ENCODE measurements at regions not wholly inside any gene's neighbourhood (a gene's known extent, or its start where the extent isn't known, plus 50 kb on each side); places are given as distances from the start of the nearest gene placed in this dataset.

DNA sequence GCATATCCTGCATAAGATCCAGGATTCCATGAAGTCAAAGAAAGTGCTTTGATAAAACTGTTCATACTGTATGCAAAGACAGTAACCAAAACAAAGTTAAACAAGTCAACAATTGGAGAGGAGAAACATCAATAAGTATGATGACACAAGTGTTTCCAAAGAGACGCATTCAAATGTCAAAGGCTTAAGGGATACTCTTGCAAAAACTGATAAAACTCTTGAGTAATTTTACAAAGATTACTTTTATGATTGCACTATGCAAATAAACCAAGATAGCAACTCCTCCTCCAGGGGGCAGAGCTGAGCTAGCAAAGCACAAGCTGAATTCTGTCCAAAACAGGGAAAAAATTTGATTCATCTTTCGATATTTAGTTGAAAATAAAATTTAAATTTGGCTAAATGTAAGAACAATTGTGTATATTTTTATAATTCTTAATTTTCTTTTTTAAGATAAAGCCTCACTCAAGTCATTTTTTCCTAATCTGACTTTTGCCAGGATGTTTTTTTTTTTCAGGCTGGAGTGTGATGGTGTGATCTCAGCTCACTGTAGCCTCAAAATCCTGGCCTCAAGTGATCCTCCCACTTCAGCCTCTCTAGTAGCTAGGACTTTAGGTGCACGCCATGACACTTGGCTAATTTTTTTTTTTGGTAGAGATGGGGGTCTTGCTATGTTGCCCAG lies 84.0 kb downstream of the MZT1 start:
- 60 to 71% (median 62%) methylated on average over 3 of the region's 3 CpGs for WGBS, 3 donors
- TF ChIP-seq, protein P1, sequence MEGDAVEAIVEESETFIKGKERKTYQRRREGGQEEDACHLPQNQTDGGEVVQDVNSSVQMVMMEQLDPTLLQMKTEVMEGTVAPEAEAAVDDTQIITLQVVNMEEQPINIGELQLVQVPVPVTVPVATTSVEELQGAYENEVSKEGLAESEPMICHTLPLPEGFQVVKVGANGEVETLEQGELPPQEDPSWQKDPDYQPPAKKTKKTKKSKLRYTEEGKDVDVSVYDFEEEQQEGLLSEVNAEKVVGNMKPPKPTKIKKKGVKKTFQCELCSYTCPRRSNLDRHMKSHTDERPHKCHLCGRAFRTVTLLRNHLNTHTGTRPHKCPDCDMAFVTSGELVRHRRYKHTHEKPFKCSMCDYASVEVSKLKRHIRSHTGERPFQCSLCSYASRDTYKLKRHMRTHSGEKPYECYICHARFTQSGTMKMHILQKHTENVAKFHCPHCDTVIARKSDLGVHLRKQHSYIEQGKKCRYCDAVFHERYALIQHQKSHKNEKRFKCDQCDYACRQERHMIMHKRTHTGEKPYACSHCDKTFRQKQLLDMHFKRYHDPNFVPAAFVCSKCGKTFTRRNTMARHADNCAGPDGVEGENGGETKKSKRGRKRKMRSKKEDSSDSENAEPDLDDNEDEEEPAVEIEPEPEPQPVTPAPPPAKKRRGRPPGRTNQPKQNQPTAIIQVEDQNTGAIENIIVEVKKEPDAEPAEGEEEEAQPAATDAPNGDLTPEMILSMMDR (IDR thresholded peaks at IDR 0.05) = no peak
- TF ChIP-seq EP300 (IDR thresholded peaks at IDR 0.05) = no peak
- TF ChIP-seq POLR2A (IDR thresholded peaks at IDR 0.05) = no peak
- intact Hi-C loops (cut with DNase I) = no loop called here
- Histone ChIP-seq H3K27me3 (no peaks in the 10 kb centered on the region), H3K36me3 (no peaks in the 10 kb centered on the region), H3K4me3 (no peak overlapping the region), H3K4me1 (ENCODE audit: insufficient read depth) (peaks cover 2% of the 10 kb centered on the region), H3K9me3 (no peaks in the 10 kb centered on the region), H3K27ac (no peak overlapping the region)
- DNase-seq = peak in 1 of 5 donors; percentile 38

DNA sequence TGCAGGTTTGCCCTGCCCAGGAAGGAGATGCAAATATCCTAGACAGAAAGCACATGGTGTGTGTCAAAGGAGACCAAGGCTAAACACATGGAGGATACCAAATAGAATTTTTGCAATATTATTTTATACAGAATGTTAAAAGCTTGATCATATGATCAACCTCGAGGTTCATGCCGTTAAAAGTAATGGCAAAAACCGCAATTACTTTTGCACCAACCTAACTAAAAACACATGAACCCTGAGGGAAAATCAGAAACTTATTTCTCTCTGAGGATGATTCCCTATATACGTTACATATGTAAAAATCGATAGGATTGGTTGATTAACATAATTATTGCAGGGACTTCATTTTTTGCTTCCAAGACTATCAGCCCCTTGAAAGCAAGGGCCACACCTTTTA lies 88.1 kb downstream of the MZT1 start:
- Histone ChIP-seq H3K4me3 (no peak overlapping the region), H3K27ac (no peak overlapping the region), H3K36me3 (no peaks in the 10 kb centered on the region), H3K9me3 (no peaks in the 10 kb centered on the region), H3K27me3 (no peaks in the 10 kb centered on the region), H3K4me1 (ENCODE audit: insufficient read depth) (no peaks in the 10 kb centered on the region)
- TF ChIP-seq POLR2A (IDR thresholded peaks at IDR 0.05) = no peak
- no peak for TF ChIP-seq EP300 (IDR thresholded peaks at IDR 0.05)
- TF ChIP-seq, protein P1 (IDR thresholded peaks at IDR 0.05) = no peak
- intact Hi-C loops (cut with DNase I) = no loop called here
- DNase-seq = no peak
- WGBS, 3 donors = 85 to 91% (median 89%) methylated on average over 5 of the region's 5 CpGs

DNA sequence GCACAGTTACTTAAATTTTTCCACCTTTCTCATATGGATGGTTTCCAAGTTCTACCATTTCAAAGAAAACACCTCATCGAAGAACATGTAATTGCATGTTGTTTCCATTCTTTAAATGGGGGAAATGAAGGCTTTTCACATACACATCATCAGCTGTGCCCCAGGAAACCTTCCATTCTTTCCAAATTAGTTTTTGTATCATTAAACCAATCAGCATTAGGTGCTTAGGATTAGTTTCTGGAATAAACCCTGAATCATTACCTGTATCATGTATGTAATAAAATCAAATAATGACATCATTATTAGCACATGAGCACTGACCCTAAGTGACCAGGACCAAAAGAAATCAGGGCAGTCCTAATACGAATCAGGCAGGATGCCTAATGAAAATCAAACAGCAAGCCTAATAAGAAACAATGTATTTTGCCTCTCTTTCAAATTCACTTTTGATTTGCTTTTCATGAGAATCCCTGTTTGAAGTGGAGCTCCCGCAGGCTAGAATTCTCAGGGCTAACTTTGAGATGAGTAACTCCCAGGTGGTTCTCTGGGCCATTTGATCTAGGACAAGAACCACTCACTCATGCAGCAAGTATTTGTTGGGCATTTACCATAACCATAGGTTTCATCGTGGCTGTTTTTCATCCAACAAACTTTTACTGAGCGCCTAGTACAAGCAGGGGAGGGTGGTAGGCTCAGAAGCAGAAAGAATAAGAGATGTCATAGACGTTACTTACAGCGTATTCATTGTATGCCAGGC lies 89.2 kb downstream of the MZT1 start:
- intact Hi-C loops (cut with DNase I) = no loop called here
- Histone ChIP-seq H3K4me1 (ENCODE audit: insufficient read depth) (no peaks in the 10 kb centered on the region), H3K9me3 (no peaks in the 10 kb centered on the region), H3K27ac (no peak overlapping the region), H3K36me3 (no peaks in the 10 kb centered on the region), H3K27me3 (no peaks in the 10 kb centered on the region), H3K4me3 (no peak overlapping the region)
- 79 to 86% (median 84%) methylated on average over 7 of the region's 7 CpGs for WGBS, 3 donors
- DNase-seq = no peak
- TF ChIP-seq POLR2A (IDR thresholded peaks at IDR 0.05) (no peak), EP300 (IDR thresholded peaks at IDR 0.05) (no peak)
- TF ChIP-seq, protein P1 (IDR thresholded peaks at IDR 0.05) = no peak

DNA sequence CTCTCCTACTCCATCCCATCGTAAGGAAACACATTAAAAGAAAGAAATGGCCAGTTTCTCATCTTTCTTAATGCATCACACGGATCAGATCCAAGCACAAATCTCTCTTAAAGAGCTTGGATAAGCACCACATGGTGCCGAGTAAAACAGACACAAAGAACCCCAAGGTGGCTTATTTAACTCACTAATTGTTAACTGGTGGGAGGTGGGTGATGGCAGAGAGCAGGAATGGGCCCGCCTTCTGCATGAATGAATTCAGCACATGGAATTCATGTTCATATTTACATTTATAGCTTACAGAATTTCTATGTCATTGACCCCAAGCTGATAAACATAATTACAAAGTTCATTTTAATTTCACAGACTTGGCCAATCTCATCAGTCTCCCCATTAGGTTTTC lies 89.9 kb downstream of the MZT1 start:
- H3K4me3 ChIP-seq = no peak overlapping the region
- intact Hi-C loops (cut with DNase I) = no loop called here
- no peak for DNase-seq
- no peaks in the 10 kb centered on the region for H3K27me3 ChIP-seq
- no peaks in the 10 kb centered on the region for H3K36me3 ChIP-seq
- WGBS, 3 donors = 75 to 81% (median 80%) methylated on average over 4 of the region's 4 CpGs
- no peaks in the 10 kb centered on the region for H3K4me1 ChIP-seq (ENCODE audit: insufficient read depth)
- no peak overlapping the region for H3K27ac ChIP-seq
- H3K9me3 ChIP-seq = no peaks in the 10 kb centered on the region
- TF ChIP-seq POLR2A (IDR thresholded peaks at IDR 0.05) (no peak), EP300 (IDR thresholded peaks at IDR 0.05) (no peak)
- TF ChIP-seq, protein P1 (IDR thresholded peaks at IDR 0.05) = no peak

All from ovary (tissue), 7 donors.